SK-MEL-5 (cell line): ENCODE measurements at regions not wholly inside any gene's neighbourhood (a gene's known extent, or its start where the extent isn't known, plus 50 kb on each side); places are given as distances from the start of the nearest gene placed in this dataset.

Experiments used
- DNase-seq: peaks from one replicate; pipeline ENCODE4 v3.0.0-alpha.2; 2016; ENCODE audit warnings: low read depth, low spot score
- in situ Hi-C: cut with HindIII; loops from 2 replicates; pipeline ENCODE4 v1.10.0; 2016; ENCODE audit warnings: low sequenced_read_pairs, high pct_unique_total_duplicates, low pct_unique_long_range_greater_than_20kb

DNA sequence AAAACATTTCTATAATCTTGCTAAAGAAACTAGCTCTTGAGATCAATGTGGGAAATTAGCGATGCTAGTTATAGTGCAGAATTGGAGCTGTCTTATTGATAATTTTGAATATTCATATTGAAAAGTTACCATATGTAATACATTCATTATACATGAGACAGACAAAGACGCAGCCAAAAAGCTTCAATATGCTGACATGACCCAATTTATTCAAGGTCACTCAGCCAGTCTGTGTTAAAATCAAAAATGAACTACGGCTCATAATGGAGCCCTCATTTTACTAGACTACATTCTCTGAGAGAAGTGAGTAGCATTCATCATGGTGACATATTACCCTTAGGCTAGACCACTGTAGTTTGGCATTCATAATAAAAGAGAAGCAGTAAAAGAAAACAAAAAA lies 107.3 kb upstream of the GABRG2 start:
- in situ Hi-C loops: no loop called here
- DNase-seq: no peak

DNA sequence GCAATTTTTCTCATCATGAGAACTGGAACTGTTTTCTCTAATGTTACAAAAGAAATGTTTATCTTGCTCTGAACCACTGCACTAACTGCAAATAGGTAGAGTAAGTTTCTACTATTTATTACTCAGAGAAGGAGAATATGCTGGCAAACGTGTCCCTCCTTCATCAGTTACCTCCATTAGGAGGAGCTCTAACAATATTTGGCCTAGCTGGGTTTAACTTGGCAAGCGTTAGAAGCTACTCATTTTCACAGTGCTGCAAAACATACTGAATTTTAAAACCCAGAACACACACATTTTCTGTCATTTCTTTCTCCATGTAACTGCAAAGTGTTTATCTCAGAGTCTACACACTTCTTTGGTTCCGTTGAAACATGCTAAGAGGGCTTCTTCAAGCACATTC lies 101.0 kb upstream of the GABRG2 start:
- DNase-seq: peak; percentile 28
- in situ Hi-C loops: no loop called here

DNA sequence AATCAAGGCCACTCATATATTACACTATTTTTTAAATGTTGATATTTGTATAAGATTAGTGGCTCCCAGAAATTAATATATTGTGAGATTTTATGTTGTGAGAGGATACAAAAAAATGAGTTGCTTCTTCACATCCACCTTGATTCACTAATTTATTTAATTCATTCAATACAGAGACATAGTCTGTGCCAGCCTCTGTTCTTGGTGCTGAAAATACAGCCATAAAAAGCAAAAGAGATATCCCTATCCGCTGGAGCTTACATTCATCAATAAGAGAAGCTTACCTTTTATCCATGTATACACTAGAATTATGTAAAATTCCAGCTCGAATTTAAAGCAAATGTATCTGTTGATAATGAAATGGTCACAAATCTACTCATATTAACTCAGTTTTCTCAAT lies 92.2 kb upstream of the GABRG2 start:
- DNase-seq: no peak
- in situ Hi-C loops: no loop called here

GRCh38 chr5:161988077-161988476 lies 79.5 kb upstream of the GABRG2 start:
- in situ Hi-C loops: no loop called here
- DNase-seq: no peak
